ENCODE measurements at regions not wholly inside any gene's neighbourhood (a gene's known extent, or its start where the extent isn't known, plus 50 kb on each side); places are given as distances from the start of the nearest gene placed in this dataset.

- no TSS peak for BruUV-seq (replicated peaks)
- TF ChIP-seq EZH2 (IDR thresholded peaks at IDR 0.05; ENCODE audit: borderline replicate concordance, low read depth, low read length, poor library complexity, severe bottlenecking), result no peak
- TF ChIP-seq CTCF (conservative IDR thresholded peaks at IDR 0.05; ENCODE audit: low read depth, low read length), result no peak
- Histone ChIP-seq H3K36me3 (ENCODE audit: insufficient read depth, low read length, poor library complexity, severe bottlenecking) (no peaks in the 10 kb centered on the region), H3K27ac (ENCODE audit: low read depth, low read length, poor library complexity, severe bottlenecking) (no peak overlapping the region), H3K4me1 (ENCODE audit: insufficient read depth, low read length, poor library complexity, severe bottlenecking) (no peaks in the 10 kb centered on the region), H3K4me3 (ENCODE audit: low read depth, low read length, poor library complexity, severe bottlenecking) (no peak overlapping the region), H3K27me3 (replicated peaks; ENCODE audit: insufficient read depth, low read depth, low read length, poor library complexity) (peaks cover 3% of the 10 kb centered on the region), H3K9me3 (ENCODE audit: low read depth, low read length, poor library complexity, severe bottlenecking) (peaks cover 2% of the 10 kb centered on the region)
- ChIA-PET POLR2A (ENCODE audit: low non-redundant PET) (no interaction called here), CTCF (no interaction called here)
- intact Hi-C loops (cut with micrococcal nuclease; ENCODE audit: unreplicated experiment), result no loop called here
- DNase-seq (ENCODE audit: low spot score), result no peak
These were observed 152.0 kb upstream of the UQCRFS1 start for GRCh38 chr19:29364999-29365398.

- peaks cover 2% of the 10 kb centered on the region for H3K9me3 ChIP-seq (ENCODE audit: low read depth, low read length, poor library complexity, severe bottlenecking)
- H3K4me1 ChIP-seq (ENCODE audit: insufficient read depth, low read length, poor library complexity, severe bottlenecking), result no peaks in the 10 kb centered on the region
- intact Hi-C loops (cut with micrococcal nuclease; ENCODE audit: unreplicated experiment), result no loop called here
- H3K36me3 ChIP-seq (ENCODE audit: insufficient read depth, low read length, poor library complexity, severe bottlenecking), result no peaks in the 10 kb centered on the region
- no peak for TF ChIP-seq EZH2 (IDR thresholded peaks at IDR 0.05; ENCODE audit: borderline replicate concordance, low read depth, low read length, poor library complexity, severe bottlenecking)
- no peak for TF ChIP-seq CTCF (conservative IDR thresholded peaks at IDR 0.05; ENCODE audit: low read depth, low read length)
- H3K4me3 ChIP-seq (ENCODE audit: low read depth, low read length, poor library complexity, severe bottlenecking), result no peak overlapping the region
- no peak overlapping the region for H3K27ac ChIP-seq (ENCODE audit: low read depth, low read length, poor library complexity, severe bottlenecking)
- CTCF ChIA-PET, result no interaction called here
- BruUV-seq (replicated peaks), result no TSS peak
- H3K27me3 ChIP-seq (replicated peaks; ENCODE audit: insufficient read depth, low read depth, low read length, poor library complexity), result peaks cover 3% of the 10 kb centered on the region
- no peak for DNase-seq (ENCODE audit: low spot score)
- POLR2A ChIA-PET (ENCODE audit: low non-redundant PET), result no interaction called here
These were observed 153.0 kb upstream of the UQCRFS1 start for GRCh38 chr19:29365836-29366417.

- intact Hi-C loops (cut with micrococcal nuclease; ENCODE audit: unreplicated experiment), result no loop called here
- no peak overlapping the region for H3K4me3 ChIP-seq (ENCODE audit: low read depth, low read length, poor library complexity, severe bottlenecking)
- H3K27ac ChIP-seq (ENCODE audit: low read depth, low read length, poor library complexity, severe bottlenecking), result no peak overlapping the region
- no peaks in the 10 kb centered on the region for H3K4me1 ChIP-seq (ENCODE audit: insufficient read depth, low read length, poor library complexity, severe bottlenecking)
- no TSS peak for BruUV-seq (replicated peaks)
- H3K27me3 ChIP-seq (replicated peaks; ENCODE audit: insufficient read depth, low read depth, low read length, poor library complexity), result peaks cover 3% of the 10 kb centered on the region
- ChIA-PET CTCF (no interaction called here), POLR2A (ENCODE audit: low non-redundant PET) (no interaction called here)
- DNase-seq (ENCODE audit: low spot score), result no peak
- TF ChIP-seq CTCF (conservative IDR thresholded peaks at IDR 0.05; ENCODE audit: low read depth, low read length) (no peak), EZH2 (IDR thresholded peaks at IDR 0.05; ENCODE audit: borderline replicate concordance, low read depth, low read length, poor library complexity, severe bottlenecking) (no peak)
- H3K9me3 ChIP-seq (ENCODE audit: low read depth, low read length, poor library complexity, severe bottlenecking), result peaks cover 2% of the 10 kb centered on the region
- H3K36me3 ChIP-seq (ENCODE audit: insufficient read depth, low read length, poor library complexity, severe bottlenecking), result no peaks in the 10 kb centered on the region
These were observed 153.8 kb upstream of the UQCRFS1 start for GRCh38 chr19:29366757-29367156.

Measured in A673 (cell line).